Stimulated activated CD4-positive, alpha-beta T cell treated with anti-CD3 and anti-CD28 coated beads, Interleukin-4, amount 100 ng/mL, for 24 hours (primary cell): ENCODE measurements at regions not wholly inside any gene's neighbourhood (a gene's known extent, or its start where the extent isn't known, plus 50 kb on each side); places are given as distances from the start of the nearest gene placed in this dataset.

Experiments used
- DNase-seq: peaks from one replicate; pipeline ENCODE4 v3.0.0-alpha.2; 2020

- DNase-seq = no peak
Observed at GRCh38 chr5:4082966-4083564, 487.4 kb downstream of the IRX1 start.

- no peak for DNase-seq
Observed at GRCh38 chr5:4083591-4084337, 488.1 kb downstream of the IRX1 start.

GRCh38 chr5:4086081-4086480 is 490.4 kb downstream of the IRX1 start:
- no peak for DNase-seq

- no peak for DNase-seq
Observed at GRCh38 chr5:4087110-4087509, 491.5 kb downstream of the IRX1 start.

GRCh38 chr5:4089087-4089486 is 493.5 kb downstream of the IRX1 start:
- no peak for DNase-seq

GRCh38 chr5:4093236-4093635 is 497.6 kb downstream of the IRX1 start:
- no peak for DNase-seq

GRCh38 chr5:4093970-4094369 is 498.3 kb downstream of the IRX1 start:
- DNase-seq = no peak

GRCh38 chr5:4095918-4096630 is 500.4 kb downstream of the IRX1 start:
- DNase-seq = no peak

GRCh38 chr5:4097199-4097598 is 501.6 kb downstream of the IRX1 start:
- DNase-seq = no peak

GRCh38 chr5:4098226-4098625 is 502.6 kb downstream of the IRX1 start:
- DNase-seq = no peak

GRCh38 chr5:4099386-4099785 is 503.8 kb downstream of the IRX1 start:
- no peak for DNase-seq

GRCh38 chr5:4100739-4101138 is 505.1 kb downstream of the IRX1 start:
- DNase-seq = no peak

- DNase-seq = no peak
Observed at GRCh38 chr5:4101189-4101588, 505.6 kb downstream of the IRX1 start.

GRCh38 chr5:4104831-4105597 is 509.4 kb downstream of the IRX1 start:
- no peak for DNase-seq

- DNase-seq = no peak
Observed at GRCh38 chr5:4108690-4109089, 513.1 kb downstream of the IRX1 start.

- no peak for DNase-seq
Observed at GRCh38 chr5:4113426-4113825, 517.8 kb downstream of the IRX1 start.

GRCh38 chr5:4113905-4114304 is 518.3 kb downstream of the IRX1 start:
- DNase-seq = no peak

- DNase-seq = no peak
Observed at GRCh38 chr5:4114452-4114851, 518.8 kb downstream of the IRX1 start.

GRCh38 chr5:4116834-4117233 is 521.2 kb downstream of the IRX1 start:
- no peak for DNase-seq

GRCh38 chr5:4124221-4124970 is 528.8 kb downstream of the IRX1 start:
- no peak for DNase-seq

GRCh38 chr5:4128994-4129393 is 533.4 kb downstream of the IRX1 start:
- no peak for DNase-seq

- DNase-seq = no peak
Observed at GRCh38 chr5:4129523-4129922, 533.9 kb downstream of the IRX1 start.

- DNase-seq = no peak
Observed at GRCh38 chr5:4130819-4131218, 535.2 kb downstream of the IRX1 start.
